ENCODE measurements at regions not wholly inside any gene's neighbourhood (a gene's known extent, or its start where the extent isn't known, plus 50 kb on each side); places are given as distances from the start of the nearest gene placed in this dataset.

DNA sequence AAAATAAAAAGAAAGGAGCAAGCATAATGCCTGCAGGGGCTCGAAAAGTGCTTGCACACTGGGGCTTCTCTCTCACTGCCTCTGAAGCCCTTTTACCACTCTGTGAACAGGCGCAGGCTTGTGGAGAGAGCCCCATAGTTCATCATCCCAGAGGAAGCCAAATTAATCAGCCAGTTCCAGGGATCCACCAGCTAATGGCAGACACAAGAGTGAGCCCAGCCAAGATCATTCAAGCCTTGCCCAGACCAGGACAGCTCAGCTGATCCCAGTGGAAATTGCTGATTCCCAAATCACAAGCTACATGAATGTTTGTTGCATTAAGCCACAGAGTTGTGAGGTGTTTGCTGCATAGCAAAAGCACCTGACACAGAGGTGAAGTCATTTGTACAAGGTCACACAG is 135.3 kb downstream of the CHST1 start:
- H3K36me3 ChIP-seq (ENCODE audit: control insufficient read depth, insufficient read depth, low read length) = no peaks in the 10 kb centered on the region
- H3K27ac ChIP-seq (ENCODE audit: insufficient read depth, low read length) = no peak overlapping the region
- H3K79me1 ChIP-seq (ENCODE audit: low read depth in 1 of 2, low read length in 2 of 2) = no peaks in the 10 kb centered on the region
- H3K14ac ChIP-seq (replicated peaks; ENCODE audit: low read depth, low read length) = no peak overlapping the region
- no peak overlapping the region for H3K9ac ChIP-seq (ENCODE audit: low read depth, low read length)
- H3K23ac ChIP-seq (ENCODE audit: low read depth, low read length) = no peak overlapping the region
- H2AK9ac ChIP-seq (replicated peaks; ENCODE audit: low read depth, low read length, poor library complexity) = no peak overlapping the region
- no peaks in the 10 kb centered on the region for H3K4me1 ChIP-seq (ENCODE audit: control insufficient read depth, insufficient read depth, low read length)
- H3K4me2 ChIP-seq (ENCODE audit: low read depth, low read length) = no peak overlapping the region
- no peak overlapping the region for H4K5ac ChIP-seq (ENCODE audit: low read depth, low read length)
- WGBS, 2 experiments (ENCODE audit: extremely low coverage in 2 of 2, insufficient read length in 1 of 2) = 86% methylated on average over 1 of the region's 2 CpGs; no CpG with 5 or more reads in 1 of the 2 experiments
- H3K9me1 ChIP-seq (ENCODE audit: insufficient read depth, low read length) = no peaks in the 10 kb centered on the region
- no peak overlapping the region for H3K18ac ChIP-seq (ENCODE audit: low read depth, low read length)
- H3K4ac ChIP-seq (ENCODE audit: low read depth, low read length) = no peak overlapping the region
- no peaks in the 10 kb centered on the region for H3K9me3 ChIP-seq (ENCODE audit: control insufficient read depth, insufficient read depth, low read length)
- H2BK20ac ChIP-seq (ENCODE audit: low read depth, low read length) = no peak overlapping the region
- no peak overlapping the region for H2BK120ac ChIP-seq (ENCODE audit: low read depth, low read length)
- CTCF ChIA-PET = interaction anchor here (0.9 kb wide), 1 partner anchor 15 kb away, joined by 3 read pairs; no protein-coding TSS in a partner anchor
- H2BK5ac ChIP-seq (ENCODE audit: low read depth, low read length, poor library complexity, severe bottlenecking) = no peak overlapping the region
- H2AFZ ChIP-seq (replicated peaks; ENCODE audit: low read length, poor library complexity) = no peak overlapping the region
- DNase-seq = no peak
- H3K27me3 ChIP-seq (ENCODE audit: control insufficient read depth, insufficient read depth, low read length) = no peaks in the 10 kb centered on the region
- no peak for ATAC-seq (ENCODE audit: low read depth)
- in situ Hi-C loops (cut with MboI; ENCODE audit: low sequenced_read_pairs) = no loop called here
- no peak overlapping the region for H4K8ac ChIP-seq (ENCODE audit: low read depth in 2 of 2, low read length in 2 of 2)
- BruUV-seq (replicated peaks) = no TSS peak
- H2AK5ac ChIP-seq (ENCODE audit: low read depth, low read length) = no peak overlapping the region
- no peak for TF ChIP-seq USF2 (IDR thresholded peaks at IDR 0.05; ENCODE audit: low read depth, low read length)
- TF ChIP-seq ELK1 (IDR thresholded peaks at IDR 0.05; ENCODE audit: borderline replicate concordance, low read depth, low read length) = no peak
- TF ChIP-seq CTCF (conservative IDR thresholded peaks at IDR 0.05; ENCODE audit: low read depth, low read length) = no peak
- no peak for TF ChIP-seq MAZ (IDR thresholded peaks at IDR 0.05; ENCODE audit: borderline replicate concordance, low read depth, low read length)
- no peak for TF ChIP-seq NFE2L2 (IDR thresholded peaks at IDR 0.05; ENCODE audit: low read depth, low read length)
- no peak for TF ChIP-seq BHLHE40 (IDR thresholded peaks at IDR 0.05; ENCODE audit: low read depth, low read length)
- no peak for TF ChIP-seq RCOR1 (IDR thresholded peaks at IDR 0.05; ENCODE audit: insufficient replicate concordance, low read length)
- H3K4me3 ChIP-seq (ENCODE audit: insufficient read depth, low read depth, low read length) = no peak overlapping the region
- dilution Hi-C loops (cut with HindIII; ENCODE audit: low sequenced_read_pairs, unreplicated experiment) = no loop called here
- no peak overlapping the region for H3K56ac ChIP-seq (ENCODE audit: extremely low read depth, insufficient read depth, low read length)
- intact Hi-C loops (cut with micrococcal nuclease) = no loop called here
- no peaks in the 10 kb centered on the region for H4K20me1 ChIP-seq (ENCODE audit: insufficient read depth, low read length)
- POLR2A ChIA-PET (ENCODE audit: unreplicated experiment) = no interaction called here
- no peak overlapping the region for H2BK15ac ChIP-seq (ENCODE audit: low read depth, low read length)
- no peak overlapping the region for H4K91ac ChIP-seq (ENCODE audit: insufficient read depth, low read depth, low read length)

All from IMR-90 (cell line).